Natural killer cell (primary cell): ENCODE measurements at regions not wholly inside any gene's neighbourhood (a gene's known extent, or its start where the extent isn't known, plus 50 kb on each side); places are given as distances from the start of the nearest gene placed in this dataset.

ENCODE experiments used
- ATAC-seq, 3 donors: fragments of 150-1000 bp in 2 of 3; fragments of 200-7000 bp in 1 of 3; cut with Tn5 transposase; 1 replicate in 1 of 3; 2 replicates in 2 of 3; pipeline ENCODE4 v1.10.0; 2021; ENCODE audit warnings: mild to moderate bottlenecking in 2 of 3, moderate library complexity in 2 of 3
- DNase-seq, 2 donors: peaks; one replicate each; pipeline versions ENCODE4 v3.0.0 to v3.0.0-alpha.2; 2013 to 2021; ENCODE audit warnings: mixed read lengths in 1 of 2
- H3K27ac ChIP-seq: one replicate; pipeline ENCODE4 v1.5.1; 2013; ENCODE audit warnings: mild to moderate bottlenecking, low read length
- H3K27me3 ChIP-seq: one replicate; pipeline ENCODE4 v1.6.1; 2013; ENCODE audit warnings: low read length; ENCODE audit not compliant: control insufficient read depth, insufficient read depth
- H3K36me3 ChIP-seq: one replicate; pipeline ENCODE4 v1.6.1; 2013; ENCODE audit warnings: low read length; ENCODE audit not compliant: control insufficient read depth, insufficient read depth
- H3K4me1 ChIP-seq: one replicate; pipeline ENCODE4 v1.6.1; 2013; ENCODE audit warnings: low read length; ENCODE audit not compliant: control insufficient read depth, insufficient read depth
- H3K4me3 ChIP-seq: one replicate; pipeline ENCODE4 v1.5.1; 2013; ENCODE audit warnings: low read length
- H3K9me3 ChIP-seq: one replicate; pipeline ENCODE4 v1.6.1; 2013; ENCODE audit warnings: low read length; ENCODE audit not compliant: control insufficient read depth, insufficient read depth
- H3K27ac Mint-ChIP-seq, 2 donors: one replicate each; pipeline ENCODE4 v1.8.0; 2022; ENCODE audit warnings: mild to moderate bottlenecking in 2 of 2, mixed read lengths in 2 of 2, moderate library complexity in 1 of 2
- H3K27me3 Mint-ChIP-seq, 2 donors: one replicate each; pipeline ENCODE4 v1.8.0; 2022; ENCODE audit warnings: low read depth in 2 of 2, mixed read lengths in 2 of 2
- H3K36me3 Mint-ChIP-seq: one replicate; pipeline ENCODE4 v1.8.0; 2022; ENCODE audit warnings: mixed read lengths
- H3K4me1 Mint-ChIP-seq, 2 donors: one replicate each; pipeline ENCODE4 v1.8.0; 2022; ENCODE audit warnings: mixed read lengths in 2 of 2
- H3K4me3 Mint-ChIP-seq: one replicate; pipeline ENCODE4 v1.8.0; 2022; ENCODE audit warnings: mild to moderate bottlenecking, moderate library complexity, mixed read lengths
- H3K9me3 Mint-ChIP-seq, 2 donors: one replicate each; pipeline ENCODE4 v1.8.0; 2022; ENCODE audit warnings: mixed read lengths in 2 of 2
- WGBS: methylation state at CpG from one replicate; pipeline ENCODE4 v1.1.7; 2013; ENCODE audit warnings: missing lambda C conversion rate; ENCODE audit not compliant: insufficient coverage; 5-methylcytosine and 5-hydroxymethylcytosine counted together
- intact Hi-C: fragments of 100-400 bp; cut with micrococcal nuclease; formaldehyde crosslinking; loops from one replicate; pipeline ENCODE4 v1.14.2; 2022
- TF ChIP-seq, protein P1 (sequence below): fragments of 200-600 bp; IDR thresholded peaks from one replicate; pipeline ENCODE4 v1.8.0; 2022; ENCODE audit warnings: antibody characterized with exemption

DNA sequence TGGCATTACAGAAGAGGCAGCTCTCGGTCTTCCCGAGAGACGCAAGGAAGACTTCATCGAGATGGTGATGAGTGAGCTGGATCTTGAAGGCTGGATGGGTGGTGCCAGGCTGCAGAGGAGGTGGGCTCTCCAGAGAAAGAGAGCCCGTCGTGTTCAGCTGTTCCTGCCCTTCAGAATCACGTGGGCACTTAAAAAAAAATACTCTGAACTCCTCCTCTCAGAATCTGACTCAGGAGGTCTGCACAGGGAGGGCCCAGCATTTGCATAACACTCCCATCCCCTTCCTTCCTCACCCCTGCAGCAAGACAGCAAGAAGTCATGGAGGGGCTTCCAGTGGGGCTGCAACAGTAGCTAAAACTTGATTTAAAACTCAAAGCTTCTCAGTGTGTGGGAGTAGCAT lies 203.0 kb downstream of the ATPSCKMT start:
- no peak overlapping the region for H3K27ac ChIP-seq

DNA sequence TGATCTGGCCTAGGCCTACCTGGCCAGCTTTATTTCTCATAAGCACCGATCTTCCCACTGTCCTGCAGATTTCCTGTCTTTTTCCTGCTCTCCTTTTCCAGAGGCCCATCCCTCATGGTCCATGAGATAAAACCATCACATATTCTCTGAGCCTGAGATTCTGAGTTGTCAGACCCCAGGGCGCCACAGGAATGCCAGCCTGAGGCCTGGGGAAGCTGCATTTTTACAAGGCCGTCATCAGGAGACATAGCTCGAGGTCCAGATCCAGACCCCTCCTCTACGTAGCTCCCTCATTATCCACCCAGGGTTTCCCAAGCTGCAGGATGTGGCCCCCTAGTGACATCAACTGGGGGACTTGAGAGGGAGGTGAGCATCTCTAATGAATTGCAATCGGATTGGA lies 204.3 kb downstream of the ATPSCKMT start:
- H3K27me3 Mint-ChIP-seq = no peaks in the 10 kb centered on the region
- intact Hi-C loops = no loop called here
- H3K4me3 Mint-ChIP-seq = no peak overlapping the region
- whole genome bisulfite sequencing = 82% methylated on average over 6 of the region's 6 CpGs
- Histone ChIP-seq H3K4me3 (no peak overlapping the region), H3K9me3 (peaks cover 3% of the 10 kb centered on the region), H3K27me3 (no peaks in the 10 kb centered on the region), H3K27ac (no peak overlapping the region), H3K4me1 (no peaks in the 10 kb centered on the region), H3K36me3 (no peaks in the 10 kb centered on the region)
- peaks cover 2% of the 10 kb centered on the region for H3K36me3 Mint-ChIP-seq
- DNase-seq = no peak
- peaks cover 3 to 9% of the 10 kb centered on the region in 2 donors for H3K9me3 Mint-ChIP-seq
- H3K27ac Mint-ChIP-seq = no peak overlapping the region
- TF ChIP-seq, protein P1, sequence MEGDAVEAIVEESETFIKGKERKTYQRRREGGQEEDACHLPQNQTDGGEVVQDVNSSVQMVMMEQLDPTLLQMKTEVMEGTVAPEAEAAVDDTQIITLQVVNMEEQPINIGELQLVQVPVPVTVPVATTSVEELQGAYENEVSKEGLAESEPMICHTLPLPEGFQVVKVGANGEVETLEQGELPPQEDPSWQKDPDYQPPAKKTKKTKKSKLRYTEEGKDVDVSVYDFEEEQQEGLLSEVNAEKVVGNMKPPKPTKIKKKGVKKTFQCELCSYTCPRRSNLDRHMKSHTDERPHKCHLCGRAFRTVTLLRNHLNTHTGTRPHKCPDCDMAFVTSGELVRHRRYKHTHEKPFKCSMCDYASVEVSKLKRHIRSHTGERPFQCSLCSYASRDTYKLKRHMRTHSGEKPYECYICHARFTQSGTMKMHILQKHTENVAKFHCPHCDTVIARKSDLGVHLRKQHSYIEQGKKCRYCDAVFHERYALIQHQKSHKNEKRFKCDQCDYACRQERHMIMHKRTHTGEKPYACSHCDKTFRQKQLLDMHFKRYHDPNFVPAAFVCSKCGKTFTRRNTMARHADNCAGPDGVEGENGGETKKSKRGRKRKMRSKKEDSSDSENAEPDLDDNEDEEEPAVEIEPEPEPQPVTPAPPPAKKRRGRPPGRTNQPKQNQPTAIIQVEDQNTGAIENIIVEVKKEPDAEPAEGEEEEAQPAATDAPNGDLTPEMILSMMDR = no peak
- no peaks in the 10 kb centered on the region for H3K4me1 Mint-ChIP-seq
- no peak for ATAC-seq

More for the DNA sequence above, 203.0 kb downstream of the ATPSCKMT start:
- Histone ChIP-seq H3K9me3 (peaks cover 8% of the 10 kb centered on the region), H3K36me3 (no peaks in the 10 kb centered on the region), H3K4me1 (no peaks in the 10 kb centered on the region), H3K27me3 (no peaks in the 10 kb centered on the region), H3K4me3 (no peak overlapping the region)
- intact Hi-C loops = no loop called here
- 74% methylated on average over 7 of the region's 7 CpGs for WGBS
- Mint-ChIP-seq H3K27me3 (no peaks in the 10 kb centered on the region), H3K9me3 (peaks cover 13% of the 10 kb centered on the region in 2 donors), H3K4me3 (no peak overlapping the region), H3K4me1 (no peaks in the 10 kb centered on the region), H3K36me3 (peaks cover 8% of the 10 kb centered on the region), H3K27ac (no peak overlapping the region)
- DNase-seq (no peak), ATAC-seq (no peak)
- TF ChIP-seq, protein P1 = no peak

DNA sequence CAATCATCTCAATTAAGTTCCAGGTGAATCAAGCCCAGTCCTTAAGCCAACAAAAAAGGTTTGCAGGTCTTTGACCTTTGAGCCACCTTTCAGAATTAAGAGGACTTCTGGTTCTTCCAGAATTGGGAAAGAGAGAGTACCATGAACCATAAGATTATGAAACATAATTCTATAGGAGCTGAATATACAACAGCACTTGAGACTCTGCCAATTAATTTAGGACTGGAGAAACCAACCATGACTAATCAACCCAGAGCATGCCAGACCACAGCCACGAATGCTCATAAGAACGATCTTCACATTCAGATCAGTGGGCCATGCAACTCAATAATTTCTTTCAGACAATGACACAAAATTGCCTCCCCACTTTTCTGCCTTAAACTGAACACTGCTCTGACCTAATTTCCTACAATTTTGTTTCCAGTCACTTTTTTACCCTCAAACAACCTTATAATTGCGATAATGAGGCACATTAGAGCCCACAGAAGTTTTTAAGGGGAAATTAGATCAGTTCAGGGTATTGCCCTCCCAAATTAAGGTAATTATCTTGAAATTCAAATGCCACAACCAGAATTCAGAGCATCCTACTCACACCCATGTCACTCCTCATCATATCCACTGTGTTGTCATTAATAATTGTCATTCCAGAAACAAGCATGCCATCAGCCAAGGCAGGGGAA lies 213.4 kb downstream of the ATPSCKMT start:
- H3K27me3 Mint-ChIP-seq = no peaks in the 10 kb centered on the region
- no peak for DNase-seq
- TF ChIP-seq, protein P1 = no peak
- 92% methylated on average over 3 of the region's 3 CpGs for WGBS
- no peak for ATAC-seq
- Histone ChIP-seq H3K9me3 (peaks cover 8% of the 10 kb centered on the region), H3K27ac (no peak overlapping the region), H3K4me1 (no peaks in the 10 kb centered on the region), H3K27me3 (no peaks in the 10 kb centered on the region), H3K4me3 (no peak overlapping the region), H3K36me3 (no peaks in the 10 kb centered on the region)
- H3K4me1 Mint-ChIP-seq = no peaks in the 10 kb centered on the region
- H3K27ac Mint-ChIP-seq = no peak overlapping the region
- no peaks in the 10 kb centered on the region for H3K36me3 Mint-ChIP-seq
- peaks cover 11 to 14% of the 10 kb centered on the region in 2 donors for H3K9me3 Mint-ChIP-seq
- intact Hi-C loops = no loop called here
- H3K4me3 Mint-ChIP-seq = no peak overlapping the region

DNA sequence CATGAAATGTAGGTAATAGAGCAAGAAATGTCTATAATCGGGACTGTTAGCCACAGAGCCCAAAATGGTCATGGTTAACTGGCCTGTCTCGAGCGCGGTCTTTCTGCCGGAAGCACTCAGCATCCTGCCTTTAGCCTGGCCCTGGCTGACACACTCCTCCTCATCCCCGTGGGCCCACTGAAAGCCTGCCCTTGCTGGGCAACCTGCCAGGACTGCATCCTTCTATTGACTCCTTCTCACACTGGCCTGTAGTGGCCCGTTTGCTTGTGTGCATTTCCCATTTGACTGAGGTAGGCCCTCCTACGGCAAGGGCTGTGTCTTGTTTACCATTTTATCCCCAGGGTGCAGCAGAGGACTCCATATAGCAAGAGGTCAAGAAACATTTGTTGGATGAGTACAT lies 215.7 kb downstream of the ATPSCKMT start:
- H3K27ac Mint-ChIP-seq = no peak overlapping the region
- Histone ChIP-seq H3K4me3 (no peak overlapping the region), H3K9me3 (peaks cover 14% of the 10 kb centered on the region), H3K27me3 (no peaks in the 10 kb centered on the region), H3K36me3 (no peaks in the 10 kb centered on the region), H3K4me1 (no peaks in the 10 kb centered on the region), H3K27ac (no peak overlapping the region)
- H3K27me3 Mint-ChIP-seq = no peaks in the 10 kb centered on the region
- H3K4me3 Mint-ChIP-seq = no peak overlapping the region
- intact Hi-C loops = no loop called here
- ATAC-seq = no peak
- 82% methylated on average over 8 of the region's 8 CpGs for WGBS
- H3K9me3 Mint-ChIP-seq = peaks cover 12 to 14% of the 10 kb centered on the region in 2 donors
- H3K36me3 Mint-ChIP-seq = peaks cover 5% of the 10 kb centered on the region
- DNase-seq = no peak
- H3K4me1 Mint-ChIP-seq = no peaks in the 10 kb centered on the region
- TF ChIP-seq, protein P1 = no peak
